ENCODE measurements at regions not wholly inside any gene's neighbourhood (a gene's known extent, or its start where the extent isn't known, plus 50 kb on each side); places are given as distances from the start of the nearest gene placed in this dataset.

DNA sequence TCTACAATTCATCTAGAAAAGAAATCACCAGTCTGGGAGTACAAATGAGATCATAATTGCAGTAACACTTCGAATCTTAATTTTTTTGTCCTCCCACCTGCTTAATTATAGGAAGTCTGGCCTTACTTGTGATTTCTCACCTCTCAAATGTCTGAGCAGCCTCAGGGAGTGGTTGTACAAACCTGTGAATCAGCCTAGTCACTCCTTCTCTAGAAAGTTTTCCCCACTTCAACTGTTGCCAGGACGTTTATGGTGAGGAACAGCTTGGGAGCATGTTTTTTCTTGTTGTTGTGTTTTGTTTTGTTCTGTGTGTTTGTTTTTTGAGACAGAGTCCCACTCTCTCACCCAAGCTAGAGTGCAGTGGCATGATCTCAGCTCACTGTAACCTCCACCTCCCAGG lies 50.3 kb upstream of the CLDN10 start:
- DNase-seq = no peak

Measured in NCI-H748 treated with DMSO at 0.1 percent for 48 hours (cell line).